Tibial artery (tissue), 4 donors: ENCODE measurements at regions not wholly inside any gene's neighbourhood (a gene's known extent, or its start where the extent isn't known, plus 50 kb on each side); places are given as distances from the start of the nearest gene placed in this dataset.

ENCODE experiments used
- DNase-seq, 2 donors: peaks; one replicate each; pipeline ENCODE4 v3.0.0-alpha.2; 2019
- H3K27ac ChIP-seq, 2 donors: fragments of 200-600 bp; sonication (generic) in 1 of 2; 1 replicate in 1 of 2; 2 replicates in 1 of 2; pipeline ENCODE4 v1.5.1; 2018 to 2019; ENCODE audit warnings: mild to moderate bottlenecking in 1 of 2
- H3K27me3 ChIP-seq, 2 donors: fragments of 200-600 bp; sonication (generic) in 1 of 2; one replicate each; pipeline versions ENCODE4 v1.5.1 to v1.6.0; 2016 to 2019
- H3K36me3 ChIP-seq, 3 donors: fragments of 200-600 bp; sonication (generic) in 2 of 3; one replicate each; pipeline ENCODE4 v1.5.1; 2016 to 2019; ENCODE audit warnings: mild to moderate bottlenecking in 2 of 3
- H3K4me1 ChIP-seq, 4 donors: fragments of 200-600 bp; sonication (generic) in 2 of 4; 1 replicate in 3 of 4; 2 replicates in 1 of 4; pipeline ENCODE4 v1.5.1; 2016 to 2019
- H3K4me3 ChIP-seq, 2 donors: fragments of 200-600 bp; sonication (generic) in 1 of 2; 1 replicate in 1 of 2; 2 replicates in 1 of 2; pipeline ENCODE4 v1.5.1; 2018 to 2019; ENCODE audit warnings: mild to moderate bottlenecking in 2 of 2
- H3K9me3 ChIP-seq, 3 donors: fragments of 200-600 bp; sonication (generic) in 1 of 3; one replicate each; pipeline ENCODE4 v1.5.1; 2016 to 2019
- CTCF ChIP-seq, 2 experiments: fragments of 200-600 bp in 1 of 2; fragments of 450-650 bp in 1 of 2; IDR thresholded peaks; one replicate each; pipeline ENCODE4 v1.5.1; 2017 to 2019; ENCODE audit warnings: antibody characterized with exemption in 2 of 2, mild to moderate bottlenecking in 1 of 2, moderate library complexity in 1 of 2
- intact Hi-C: fragments of 100-400 bp; cut with DNase I; formaldehyde crosslinking; loops from one replicate; pipeline ENCODE4 v1.15.0; 2023; ENCODE audit warnings: low total_unique reads

GRCh38 chr16:49931266-49931665 lies 75.4 kb upstream of the ZNF423 start:
- H3K9me3 ChIP-seq: no peaks in the 10 kb centered on the region

GRCh38 chr16:49931916-49932315 lies 76.0 kb upstream of the ZNF423 start:
- intact Hi-C loops: no loop called here
- no peaks in the 10 kb centered on the region for H3K27me3 ChIP-seq
- H3K36me3 ChIP-seq: no peaks in the 10 kb centered on the region
- no peak overlapping the region for H3K4me3 ChIP-seq
- TF ChIP-seq CTCF (IDR thresholded peaks at IDR 0.05): no peak
- H3K4me1 ChIP-seq: no peaks in the 10 kb centered on the region
- no peak for DNase-seq
- no peaks in the 10 kb centered on the region for H3K9me3 ChIP-seq
- no peak overlapping the region for H3K27ac ChIP-seq

More at GRCh38 chr16:49931266-49931665, 75.4 kb upstream of the ZNF423 start:
- intact Hi-C loops: no loop called here
- no peaks in the 10 kb centered on the region for H3K27me3 ChIP-seq
- no peak overlapping the region for H3K4me3 ChIP-seq
- H3K36me3 ChIP-seq: no peaks in the 10 kb centered on the region
- TF ChIP-seq CTCF (IDR thresholded peaks at IDR 0.05): no peak
- no peak for DNase-seq
- H3K27ac ChIP-seq: no peak overlapping the region
- no peaks in the 10 kb centered on the region for H3K4me1 ChIP-seq

GRCh38 chr16:49932434-49932833 lies 76.5 kb upstream of the ZNF423 start:
- H3K36me3 ChIP-seq: no peaks in the 10 kb centered on the region
- H3K4me3 ChIP-seq: no peak overlapping the region
- no peaks in the 10 kb centered on the region for H3K9me3 ChIP-seq
- TF ChIP-seq CTCF (IDR thresholded peaks at IDR 0.05): no peak
- H3K27me3 ChIP-seq: no peaks in the 10 kb centered on the region
- no peak for DNase-seq
- no peak overlapping the region for H3K27ac ChIP-seq
- intact Hi-C loops: no loop called here
- no peaks in the 10 kb centered on the region for H3K4me1 ChIP-seq

- Histone ChIP-seq H3K4me1 (no peaks in the 10 kb centered on the region), H3K27ac (no peak overlapping the region), H3K36me3 (no peaks in the 10 kb centered on the region), H3K9me3 (no peaks in the 10 kb centered on the region), H3K27me3 (no peaks in the 10 kb centered on the region), H3K4me3 (no peak overlapping the region)
- no peak for DNase-seq
- TF ChIP-seq CTCF (IDR thresholded peaks at IDR 0.05): no peak
- intact Hi-C loops: no loop called here
Measured at GRCh38 chr16:49932946-49933345, 77.0 kb upstream of the ZNF423 start.

- intact Hi-C loops: no loop called here
- H3K27me3 ChIP-seq: no peaks in the 10 kb centered on the region
Measured at GRCh38 chr16:49936791-49937190, 80.9 kb upstream of the ZNF423 start.

More at GRCh38 chr16:49936791-49937190, 80.9 kb upstream of the ZNF423 start:
- no peaks in the 10 kb centered on the region for H3K9me3 ChIP-seq
- H3K27ac ChIP-seq: no peak overlapping the region
- no peaks in the 10 kb centered on the region for H3K36me3 ChIP-seq
- no peak for DNase-seq
- no peak for TF ChIP-seq CTCF (IDR thresholded peaks at IDR 0.05)
- no peak overlapping the region for H3K4me3 ChIP-seq
- H3K4me1 ChIP-seq: no peaks in the 10 kb centered on the region
